Fibroblast of lung (primary cell): ENCODE measurements at regions not wholly inside any gene's neighbourhood (a gene's known extent, or its start where the extent isn't known, plus 50 kb on each side); places are given as distances from the start of the nearest gene placed in this dataset.

ENCODE experiments used
- CTCF ChIP-seq, 2 donors: IDR thresholded peaks in 1 of 2; conservative IDR thresholded peaks in 1 of 2; 1 replicate in 1 of 2; 2 replicates in 1 of 2; pipeline ENCODE4 v1.5.1; 2011 to 2012; ENCODE audit warnings: low read length in 2 of 2, control low read depth in 1 of 2, inconsistent platforms in 1 of 2, low read depth in 1 of 2, mild to moderate bottlenecking in 1 of 2
- EZH2 ChIP-seq: IDR thresholded peaks from 2 replicates; pipeline ENCODE4 v1.5.1; 2012; ENCODE audit warnings: low read length, control low read depth, mild to moderate bottlenecking; ENCODE audit errors: missing control alignments

GRCh38 chr9:107756091-107756490 is 266.5 kb upstream of the KLF4 start:
- TF ChIP-seq CTCF (conservative IDR thresholded peaks at IDR 0.05 in 1 of 2, IDR thresholded peaks at IDR 0.05 in 1 of 2; ENCODE audit: low read depth in 1 of 2, low read length in 2 of 2) = no peak
- TF ChIP-seq EZH2 = no peak
